MM.1S (cell line): ENCODE measurements at regions not wholly inside any gene's neighbourhood (a gene's known extent, or its start where the extent isn't known, plus 50 kb on each side); places are given as distances from the start of the nearest gene placed in this dataset.

ENCODE experiments used
- DNase-seq: peaks from one replicate; pipeline ENCODE4 v3.0.0-alpha.2; 2015
- H2AFZ ChIP-seq: fragments of 300-600 bp; sonication (generic); 2 replicates; pipeline ENCODE4 v1.6.0; 2016; ENCODE audit warnings: antibody characterized with exemption, low read length
- H3F3A ChIP-seq: fragments of 300-600 bp; sonication (generic); 2 replicates; pipeline ENCODE4 v1.6.1; 2016; ENCODE audit warnings: mild to moderate bottlenecking, antibody characterized with exemption, low read length, moderate library complexity, mixed read lengths; ENCODE audit not compliant: insufficient read depth
- H3K27ac ChIP-seq: fragments of 300-600 bp; sonication (generic); 2 replicates; pipeline ENCODE4 v1.5.1; 2016; ENCODE audit warnings: mild to moderate bottlenecking, low read length
- H3K27me3 ChIP-seq: fragments of 300-600 bp; sonication (generic); replicated peaks from 2 replicates; pipeline ENCODE4 v1.6.0; 2016; ENCODE audit warnings: low read length; ENCODE audit not compliant: insufficient read depth
- H3K36me3 ChIP-seq: fragments of 300-600 bp; sonication (generic); replicated peaks from 2 replicates; pipeline ENCODE4 v1.6.1; 2016; ENCODE audit warnings: mild to moderate bottlenecking, low read length, mixed read lengths; ENCODE audit not compliant: insufficient read depth
- H3K4me1 ChIP-seq: fragments of 300-600 bp; sonication (generic); 2 replicates; pipeline ENCODE4 v1.6.1; 2016; ENCODE audit warnings: low read length, mixed read lengths
- H3K4me2 ChIP-seq: fragments of 300-600 bp; sonication (generic); 2 replicates; pipeline ENCODE4 v1.6.0; 2016; ENCODE audit warnings: low read depth, low read length
- H3K4me3 ChIP-seq: fragments of 300-600 bp; sonication (generic); 2 replicates; pipeline ENCODE4 v1.5.1; 2016; ENCODE audit warnings: low read length, mixed read lengths
- H3K79me2 ChIP-seq: fragments of 300-600 bp; sonication (generic); 2 replicates; pipeline ENCODE4 v1.6.1; 2016; ENCODE audit warnings: mixed run types, low read length, mixed read lengths
- H3K9ac ChIP-seq: fragments of 300-600 bp; sonication (generic); 2 replicates; pipeline ENCODE4 v1.6.1; 2016; ENCODE audit warnings: low read length, mixed read lengths
- H3K9me2 ChIP-seq: fragments of 300-600 bp; sonication (generic); replicated peaks from 2 replicates; pipeline ENCODE4 v1.6.1; 2016; ENCODE audit warnings: mild to moderate bottlenecking, low read length, mixed read lengths; ENCODE audit not compliant: insufficient read depth
- H3K9me3 ChIP-seq: fragments of 300-600 bp; sonication (generic); replicated peaks from 2 replicates; pipeline ENCODE4 v1.6.1; 2016; ENCODE audit warnings: mild to moderate bottlenecking, low read length, mixed read lengths; ENCODE audit not compliant: insufficient read depth
- H4K20me1 ChIP-seq: fragments of 300-600 bp; sonication (generic); 2 replicates; pipeline ENCODE4 v1.6.1; 2016; ENCODE audit warnings: mild to moderate bottlenecking, low read length, moderate library complexity, mixed read lengths; ENCODE audit not compliant: insufficient read depth
- CTCF ChIP-seq: fragments of 300-600 bp; sonication (generic); IDR thresholded peaks from 2 replicates; pipeline ENCODE4 v1.5.1; 2016; ENCODE audit warnings: antibody characterized with exemption, low read length, mixed read lengths
- EZH2 ChIP-seq: fragments of 300-600 bp; sonication (generic); optimal IDR thresholded peaks from 2 replicates; pipeline ENCODE3; 2017; ENCODE audit warnings: low read depth, mild to moderate bottlenecking, antibody characterized with exemption, low read length, mixed read lengths
- EZH2phosphoT487 ChIP-seq: fragments of 300-600 bp; sonication (generic); IDR thresholded peaks from 2 replicates; pipeline ENCODE4 v1.6.1; 2018; ENCODE audit warnings: antibody characterized with exemption, low read length

GRCh38 chr12:75711271-75711670 lies 199.9 kb upstream of the KRR1 start:
- no peak overlapping the region for H3K27ac ChIP-seq
- no peaks in the 10 kb centered on the region for H3K36me3 ChIP-seq
- H3F3A ChIP-seq = no peaks in the 10 kb centered on the region
- no peak overlapping the region for H2AFZ ChIP-seq
- TF ChIP-seq CTCF (no peak), EZH2phosphoT487 (no peak), EZH2 (no peak)
- no peak overlapping the region for H3K9ac ChIP-seq
- DNase-seq = no peak
- H4K20me1 ChIP-seq = no peaks in the 10 kb centered on the region
- H3K4me1 ChIP-seq = no peaks in the 10 kb centered on the region
- no peak overlapping the region for H3K4me3 ChIP-seq
- no peaks in the 10 kb centered on the region for H3K9me2 ChIP-seq
- H3K27me3 ChIP-seq = no peaks in the 10 kb centered on the region
- no peak overlapping the region for H3K4me2 ChIP-seq
- H3K9me3 ChIP-seq = no peaks in the 10 kb centered on the region
- no peaks in the 10 kb centered on the region for H3K79me2 ChIP-seq

DNA sequence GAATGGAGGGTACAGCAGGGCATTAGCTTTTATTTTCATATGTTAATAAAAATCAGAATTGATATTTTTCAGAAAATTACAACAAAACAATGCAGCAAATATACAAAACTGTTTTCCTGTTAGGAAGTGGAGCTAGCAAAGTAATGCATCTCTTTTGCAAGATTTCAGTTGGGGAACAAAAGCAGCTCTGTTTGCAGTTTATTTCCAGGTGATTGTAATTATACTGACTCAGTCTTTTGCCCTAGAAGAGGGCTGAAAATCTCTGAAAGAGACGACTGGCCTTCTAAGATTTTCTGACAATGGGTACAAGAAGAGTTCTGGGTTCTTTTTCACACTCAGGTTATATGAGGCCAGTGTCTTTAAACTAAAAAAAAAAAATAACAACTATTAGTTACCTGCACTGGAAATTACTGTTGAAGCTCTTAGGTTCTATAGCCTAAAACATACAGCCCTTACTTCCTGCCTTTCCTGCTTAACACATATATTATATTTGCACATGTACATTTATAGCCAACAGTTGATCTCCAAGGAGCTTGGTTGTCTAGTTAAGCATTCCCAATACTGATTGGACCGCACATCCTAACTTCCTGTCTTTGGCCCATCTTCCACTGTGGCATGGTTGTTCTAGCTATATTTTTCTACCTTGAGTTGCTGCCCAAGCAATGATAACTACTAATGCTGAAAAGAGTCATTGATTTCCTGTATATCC lies 199.1 kb upstream of the KRR1 start:
- no peak overlapping the region for H3K27ac ChIP-seq
- H4K20me1 ChIP-seq = no peaks in the 10 kb centered on the region
- no peak for TF ChIP-seq EZH2phosphoT487
- no peak for TF ChIP-seq EZH2
- TF ChIP-seq CTCF = no peak
- no peaks in the 10 kb centered on the region for H3K79me2 ChIP-seq
- DNase-seq = no peak
- H3K27me3 ChIP-seq = no peaks in the 10 kb centered on the region
- no peaks in the 10 kb centered on the region for H3K9me2 ChIP-seq
- H2AFZ ChIP-seq = no peak overlapping the region
- H3F3A ChIP-seq = no peaks in the 10 kb centered on the region
- H3K36me3 ChIP-seq = no peaks in the 10 kb centered on the region
- H3K4me1 ChIP-seq = no peaks in the 10 kb centered on the region
- no peak overlapping the region for H3K4me2 ChIP-seq
- H3K4me3 ChIP-seq = no peak overlapping the region
- H3K9me3 ChIP-seq = no peaks in the 10 kb centered on the region
- H3K9ac ChIP-seq = no peak overlapping the region

- Histone ChIP-seq H3K27me3 (no peaks in the 10 kb centered on the region), H3K9ac (no peak overlapping the region), H2AFZ (no peak overlapping the region), H3K79me2 (no peaks in the 10 kb centered on the region), H3K4me3 (no peak overlapping the region), H3F3A (no peaks in the 10 kb centered on the region), H3K9me2 (no peaks in the 10 kb centered on the region), H3K27ac (no peak overlapping the region), H3K4me2 (no peak overlapping the region), H3K4me1 (no peaks in the 10 kb centered on the region), H4K20me1 (no peaks in the 10 kb centered on the region), H3K36me3 (no peaks in the 10 kb centered on the region), H3K9me3 (no peaks in the 10 kb centered on the region)
- no peak for DNase-seq
- TF ChIP-seq EZH2phosphoT487 = no peak
These were observed 198.1 kb upstream of the KRR1 start for GRCh38 chr12:75709503-75709902.

- Histone ChIP-seq H3K9ac (no peak overlapping the region), H3K9me2 (no peaks in the 10 kb centered on the region), H3K27ac (no peak overlapping the region), H4K20me1 (no peaks in the 10 kb centered on the region), H3K9me3 (no peaks in the 10 kb centered on the region), H3K27me3 (no peaks in the 10 kb centered on the region), H3K4me2 (no peak overlapping the region), H3K4me3 (no peak overlapping the region), H3K36me3 (no peaks in the 10 kb centered on the region), H3K4me1 (no peaks in the 10 kb centered on the region), H2AFZ (no peak overlapping the region), H3F3A (no peaks in the 10 kb centered on the region), H3K79me2 (no peaks in the 10 kb centered on the region)
- no peak for TF ChIP-seq EZH2
- no peak for TF ChIP-seq CTCF
- no peak for TF ChIP-seq EZH2phosphoT487
- DNase-seq = no peak
These were observed 197.4 kb upstream of the KRR1 start for GRCh38 chr12:75708802-75709201.
